ENCODE measurements at regions not wholly inside any gene's neighbourhood (a gene's known extent, or its start where the extent isn't known, plus 50 kb on each side); places are given as distances from the start of the nearest gene placed in this dataset.

- no peak for DNase-seq
Measured at GRCh38 chr6:165811512-165811911, 148.5 kb upstream of the PDE10A start.

GRCh38 chr6:165808021-165808420 is 145.0 kb upstream of the PDE10A start:
- no peak for DNase-seq

DNA sequence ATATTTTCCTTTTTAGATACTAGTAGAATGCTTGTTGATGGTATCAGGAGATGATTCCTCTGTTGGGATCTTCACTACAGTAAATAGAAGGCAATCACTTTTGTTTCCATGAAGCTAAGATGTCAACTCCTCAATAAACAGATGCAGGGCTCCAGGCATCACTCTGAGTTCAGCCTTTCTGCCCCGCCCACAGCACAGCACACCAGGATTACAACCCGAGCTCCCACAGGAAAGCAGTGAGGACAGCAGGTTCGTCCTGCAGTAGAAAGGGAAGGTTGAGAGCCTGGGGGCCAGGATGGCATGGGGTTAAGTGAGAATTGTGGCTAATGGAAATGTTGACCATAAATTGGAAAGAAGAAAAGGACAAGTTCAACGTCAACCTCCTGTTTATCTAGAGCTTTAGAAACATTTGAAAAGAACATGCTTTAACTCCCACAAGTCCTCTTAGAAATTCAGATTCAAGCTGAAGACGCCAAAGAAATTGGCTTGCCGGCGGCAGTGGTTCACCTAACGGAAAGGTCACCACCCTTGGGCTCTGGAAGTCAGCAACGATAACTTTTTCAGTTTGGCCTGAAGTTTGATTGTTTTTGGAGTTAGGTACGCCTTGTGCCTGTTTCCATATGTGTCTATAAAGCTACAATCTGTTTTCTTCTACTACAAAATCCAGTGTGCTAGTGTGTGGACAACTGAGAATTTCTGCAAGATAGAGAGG is 144.4 kb upstream of the PDE10A start:
- no peak for DNase-seq

- no peak for DNase-seq
Measured at GRCh38 chr6:165806126-165806810, 143.2 kb upstream of the PDE10A start.

GRCh38 chr6:165805636-165806035 is 142.6 kb upstream of the PDE10A start:
- DNase-seq, result no peak

DNA sequence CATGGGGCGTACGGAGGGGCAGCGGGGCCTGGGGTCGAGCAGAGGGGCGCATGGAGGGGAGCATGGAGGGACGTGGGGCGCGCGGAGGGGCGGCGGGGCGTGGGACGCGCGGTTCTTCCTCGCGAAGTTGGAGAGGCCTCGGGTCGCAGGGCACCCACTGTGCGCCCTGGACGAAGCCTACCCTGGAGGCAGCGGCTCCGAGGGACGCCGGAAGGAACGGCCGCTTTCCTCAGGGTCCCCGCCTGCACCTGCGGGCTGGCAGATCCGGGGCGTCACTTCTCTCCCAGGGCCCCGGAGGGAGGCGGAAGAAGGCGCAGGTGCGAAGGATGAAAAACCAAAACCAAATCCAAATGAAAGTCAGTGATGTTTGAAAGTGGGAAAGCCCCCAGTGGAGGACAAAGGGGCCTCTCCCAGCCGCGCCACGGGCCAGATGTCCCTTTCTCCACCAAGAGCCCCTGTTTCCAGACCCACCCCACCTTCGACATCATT is 142.1 kb upstream of the PDE10A start:
- no peak for DNase-seq

GRCh38 chr6:165804331-165805066 is 141.5 kb upstream of the PDE10A start:
- no peak for DNase-seq

DNA sequence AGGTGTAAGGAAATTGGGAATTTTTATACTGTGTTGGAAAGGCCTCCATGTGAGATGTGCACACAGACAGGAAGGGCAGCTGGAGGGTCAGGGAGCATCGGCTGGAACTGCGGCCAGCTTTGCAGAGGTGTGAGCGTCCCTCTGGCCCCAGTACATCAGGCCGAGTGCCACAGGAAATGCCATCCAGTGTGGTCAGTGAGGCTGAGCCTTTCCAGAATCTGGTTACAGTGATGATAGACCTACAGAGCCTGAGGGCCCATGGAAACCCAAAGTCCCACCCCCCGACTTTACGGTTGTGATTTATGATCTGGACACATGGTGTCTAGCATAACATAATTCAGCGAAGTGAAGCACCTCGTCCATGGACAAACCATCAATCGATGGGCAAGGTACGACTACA is 137.3 kb upstream of the PDE10A start:
- no peak for DNase-seq

GRCh38 chr6:165799391-165800153 is 136.5 kb upstream of the PDE10A start:
- DNase-seq, result no peak

DNA sequence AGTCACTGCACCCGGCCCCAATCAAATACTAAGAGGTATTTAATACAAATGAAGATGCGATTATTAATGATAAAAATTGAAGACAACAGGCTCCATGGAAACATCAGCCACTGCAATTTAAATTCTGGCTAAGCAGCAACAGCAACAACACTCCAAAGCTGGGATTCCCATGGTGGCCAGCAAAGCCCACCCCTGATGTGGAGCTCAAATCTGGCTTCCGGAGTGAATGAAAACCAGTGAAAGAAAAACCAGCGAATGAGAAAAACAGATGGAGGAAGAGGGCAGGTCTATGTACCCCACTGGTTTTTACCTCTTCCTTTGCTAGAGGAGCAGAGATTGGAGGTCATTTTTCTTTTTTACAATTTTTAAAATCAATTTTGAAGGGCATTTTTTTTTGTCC is 135.9 kb upstream of the PDE10A start:
- DNase-seq, result no peak

GRCh38 chr6:165794179-165794601 is 131.1 kb upstream of the PDE10A start:
- DNase-seq, result no peak

DNA sequence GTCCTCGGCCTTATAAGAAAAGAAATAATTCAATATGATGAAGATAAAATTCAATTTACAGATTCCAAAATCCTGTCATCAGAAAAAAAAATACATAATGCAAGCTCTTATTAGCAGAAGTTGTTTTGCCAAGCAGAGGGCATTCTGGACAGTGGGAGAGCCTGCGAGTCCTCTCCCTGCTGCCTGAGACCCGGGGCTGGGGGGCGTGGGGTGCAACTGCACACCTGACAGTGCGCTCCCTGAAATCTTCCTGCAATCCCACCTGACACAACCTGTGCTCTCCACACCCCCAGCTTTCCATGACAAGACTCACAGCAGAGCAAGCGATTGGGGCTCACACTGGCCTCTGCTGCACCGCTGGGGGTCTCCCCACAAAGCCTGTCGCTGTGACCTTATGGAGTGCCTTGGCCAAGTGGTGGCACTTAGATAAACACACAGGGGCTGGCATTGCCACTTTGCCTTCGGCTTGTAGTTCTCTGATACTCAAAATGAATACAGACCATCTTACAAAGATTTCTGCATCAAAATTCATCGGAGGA is 130.3 kb upstream of the PDE10A start:
- DNase-seq, result no peak

DNA sequence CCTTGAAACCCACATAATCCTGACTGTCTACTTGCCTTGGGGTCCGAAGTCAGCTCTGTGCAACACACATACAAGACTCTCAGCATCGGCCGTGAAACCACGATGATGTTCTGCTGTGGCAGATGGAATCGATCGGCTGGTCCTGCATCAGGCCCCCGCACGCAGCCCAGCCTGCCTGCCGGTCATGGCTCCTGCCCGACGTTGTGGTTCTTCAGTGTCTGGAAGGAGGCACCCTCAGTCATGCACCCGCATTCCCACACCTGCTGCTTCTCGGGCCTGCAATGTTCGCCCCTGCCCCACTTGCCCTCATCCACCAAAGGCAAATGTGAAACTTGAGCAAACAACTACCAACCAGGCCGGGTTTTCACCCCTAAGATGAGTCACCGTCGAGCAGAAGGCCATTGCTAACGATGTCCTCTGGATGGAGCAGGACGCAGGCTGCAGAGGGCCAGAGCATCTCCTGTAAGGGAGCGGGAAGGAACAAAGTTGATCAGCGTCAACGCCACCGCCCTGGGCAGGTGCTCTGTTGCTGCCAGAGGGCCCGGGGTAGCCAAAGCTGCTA is 128.9 kb upstream of the PDE10A start:
- DNase-seq, result no peak

DNA sequence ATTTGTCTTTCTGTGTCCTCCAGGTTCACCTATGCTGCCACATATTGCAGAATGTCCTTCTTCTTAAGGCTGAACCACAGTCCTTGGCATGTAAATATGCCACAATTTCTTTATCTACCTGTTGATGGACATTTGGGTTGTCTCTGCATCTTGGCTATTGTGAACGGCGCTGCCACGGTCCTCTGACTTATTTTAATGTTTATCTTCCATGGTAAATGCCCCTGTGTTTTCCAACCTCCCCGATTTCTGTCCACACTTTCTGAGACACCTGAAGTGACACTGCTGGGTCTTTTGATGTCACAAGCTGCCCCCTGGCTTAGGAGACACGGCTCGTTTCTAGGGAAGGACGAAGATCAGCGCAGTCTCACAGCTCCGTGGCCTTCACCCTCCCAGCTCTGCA is 128.3 kb upstream of the PDE10A start:
- DNase-seq, result no peak

GRCh38 chr6:165782812-165783211 is 119.8 kb upstream of the PDE10A start:
- no peak for DNase-seq

DNA sequence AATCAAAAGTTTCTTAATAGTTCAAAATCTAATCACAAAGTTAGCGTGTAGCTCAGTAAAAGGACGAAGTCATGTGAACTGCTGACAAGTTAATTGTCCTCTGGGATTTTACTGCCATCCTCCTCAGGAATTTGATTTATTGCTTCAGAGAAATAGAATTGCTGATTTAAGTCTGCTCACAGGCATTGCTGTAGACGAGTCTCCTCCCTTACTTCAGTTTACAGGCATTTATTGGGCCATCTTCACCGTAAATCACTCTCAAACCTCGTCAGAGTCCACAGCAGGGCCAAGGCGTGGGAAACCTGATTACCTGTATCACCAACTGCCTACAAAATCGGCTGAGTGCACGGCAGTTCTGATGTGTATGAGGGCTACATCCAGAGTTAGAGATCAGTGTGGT is 119.1 kb upstream of the PDE10A start:
- DNase-seq, result no peak

- DNase-seq, result no peak
Measured at GRCh38 chr6:165777680-165778079, 114.6 kb upstream of the PDE10A start.

DNA sequence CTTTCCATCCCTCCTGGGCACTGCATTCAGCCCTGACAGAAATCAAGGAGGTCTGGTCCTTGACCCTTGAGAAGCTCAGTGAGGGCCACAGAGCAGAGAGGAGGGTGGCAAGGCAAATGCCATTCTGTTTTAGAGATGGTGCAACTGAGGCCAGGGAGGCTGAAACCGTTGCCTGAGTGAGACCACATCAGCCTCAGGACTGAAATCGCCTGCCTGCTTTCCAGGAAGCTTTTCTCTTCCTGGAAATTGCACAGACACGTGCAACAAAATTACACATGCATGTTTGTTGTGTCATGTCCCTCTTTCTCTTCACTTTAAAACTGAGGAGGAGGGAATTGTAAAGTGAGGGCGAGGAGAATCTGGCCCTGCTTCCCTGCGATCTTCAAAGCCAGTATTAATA is 113.7 kb upstream of the PDE10A start:
- DNase-seq, result no peak

DNA sequence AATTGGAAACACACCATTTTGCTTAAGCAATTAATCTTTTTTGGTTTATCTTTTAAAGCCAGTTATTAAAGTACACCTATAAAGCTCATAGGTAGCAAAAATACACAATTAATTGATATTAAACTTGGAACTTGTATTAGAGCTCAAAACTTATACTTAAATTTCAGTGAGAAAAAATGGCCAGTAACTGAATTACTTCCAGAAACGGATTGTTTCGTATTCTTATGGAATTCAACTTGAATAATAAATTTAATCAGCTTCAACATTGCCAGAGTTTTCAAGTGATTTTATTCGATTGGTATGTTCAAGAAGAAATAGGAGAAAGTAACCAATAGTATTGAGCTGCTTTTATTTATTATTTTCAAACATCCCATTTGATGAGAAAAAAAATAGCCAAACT is 112.7 kb upstream of the PDE10A start:
- no peak for DNase-seq

- peak; percentile 91 for DNase-seq
Measured at GRCh38 chr6:165774903-165775601, 112.0 kb upstream of the PDE10A start.

GRCh38 chr6:165770397-165771082 is 107.5 kb upstream of the PDE10A start:
- DNase-seq, result no peak
